OCI-LY3 (cell line): ENCODE measurements at regions not wholly inside any gene's neighbourhood (a gene's known extent, or its start where the extent isn't known, plus 50 kb on each side); places are given as distances from the start of the nearest gene placed in this dataset.
A peak's percentile ranks its signal among the peaks of the same experiment; 100 is the strongest.

Experiments used
- H2AFZ ChIP-seq: fragments of 200-600, 300-600 bp; shearing (Covaris generic); 2 replicates; pipeline ENCODE4 v1.6.0; 2014; ENCODE audit warnings: antibody characterized with exemption, low read depth, low read length
- H3K27ac ChIP-seq: fragments of 200-600, 300-600 bp; sonication (generic); 2 replicates; pipeline ENCODE4 v1.5.1; 2014; ENCODE audit warnings: mild to moderate bottlenecking, low read length, moderate library complexity, mixed read lengths
- H3K27me3 ChIP-seq: fragments of 200-600, 300-600 bp; sonication (generic); 2 replicates; pipeline ENCODE4 v1.6.1; 2014; ENCODE audit warnings: low read depth, low read length, mixed read lengths
- H3K36me3 ChIP-seq: fragments of 200-600, 300-600 bp; sonication (generic); replicated peaks from 2 replicates; pipeline ENCODE3; 2014; ENCODE audit warnings: low read depth, low read length, mixed read lengths
- H3K4me1 ChIP-seq: fragments of 300-600, 200-600 bp; sonication (generic); 2 replicates; pipeline ENCODE4 v1.6.1; 2014; ENCODE audit warnings: low read length, mixed read lengths
- H3K4me2 ChIP-seq: fragments of 200-600, 300-600 bp; sonication (generic); 2 replicates; pipeline ENCODE4 v1.6.1; 2014; ENCODE audit warnings: low read length, mixed read lengths
- H3K4me3 ChIP-seq: fragments of 300-600, 200-600 bp; sonication (generic); 2 replicates; pipeline ENCODE4 v1.5.1; 2014; ENCODE audit warnings: antibody characterized with exemption, mild to moderate bottlenecking, low read length, moderate library complexity
- H3K79me2 ChIP-seq: fragments of 300-600, 200-600 bp; shearing (Covaris generic); 2 replicates; pipeline ENCODE4 v1.6.1; 2014; ENCODE audit warnings: mild to moderate bottlenecking, low read length, mixed read lengths
- H3K9ac ChIP-seq: fragments of 300-600, 200-600 bp; shearing (Covaris generic); 2 replicates; pipeline ENCODE4 v1.6.0; 2014; ENCODE audit warnings: mild to moderate bottlenecking, low read length, moderate library complexity
- H3K9me3 ChIP-seq: fragments of 200-600, 300-600 bp; shearing (Covaris generic); 2 replicates; pipeline ENCODE4 v1.6.1; 2014; ENCODE audit warnings: low read length, mixed read lengths; ENCODE audit not compliant: insufficient read depth
- H4K20me1 ChIP-seq: fragments of 200-600, 300-600 bp; sonication (generic); 2 replicates; pipeline ENCODE4 v1.6.1; 2016; ENCODE audit warnings: low read length, mixed read lengths; ENCODE audit not compliant: insufficient read depth
- EZH2phosphoT487 ChIP-seq: fragments of 200-600 bp; shearing (Covaris generic); IDR thresholded peaks from 2 replicates; pipeline ENCODE4 v1.6.1; 2018; ENCODE audit warnings: antibody characterized with exemption, mixed run types, low read depth
- TF ChIP-seq, protein P1 (sequence below): fragments of 200-600, 300-600 bp; sonication (generic); IDR thresholded peaks from 2 replicates; pipeline ENCODE4 v1.5.1; 2014; ENCODE audit warnings: antibody characterized with exemption, low read length, low read depth

DNA sequence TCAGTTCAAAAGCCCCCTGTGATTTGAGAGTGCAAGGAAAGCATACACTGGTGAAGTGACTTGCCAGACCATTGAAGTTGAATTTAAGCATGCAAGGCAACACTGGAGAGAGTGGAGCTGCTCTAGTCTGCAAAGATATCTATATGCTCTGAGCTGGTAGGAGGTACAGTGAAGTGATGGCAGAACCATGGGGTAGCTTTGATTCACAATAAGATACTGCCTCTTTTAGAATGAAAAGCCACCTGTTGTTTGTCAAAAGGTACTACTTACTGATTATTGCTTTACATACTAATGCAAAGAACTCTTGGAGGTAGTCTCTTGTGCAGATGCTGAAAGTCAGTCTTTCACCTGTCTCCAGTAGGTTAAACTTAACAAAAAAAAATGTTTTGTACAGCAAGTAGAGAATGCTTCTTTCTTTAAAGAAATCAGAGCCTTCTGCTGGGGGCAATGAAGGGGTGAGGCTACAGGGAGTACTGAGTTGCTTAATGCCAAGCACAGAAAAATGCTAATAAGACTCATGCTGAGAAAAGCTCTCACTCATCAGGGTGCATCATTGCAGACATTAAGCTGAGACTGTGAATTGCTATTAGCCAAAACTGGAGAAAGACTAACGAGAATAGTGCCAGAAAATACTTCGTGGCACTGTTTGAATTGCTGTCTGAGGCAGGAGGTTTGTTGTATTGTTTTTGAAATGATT, 1150.5 kb upstream of the TMPRSS15 start:
- TF ChIP-seq EZH2phosphoT487 = no peak
- TF ChIP-seq, protein P1, sequence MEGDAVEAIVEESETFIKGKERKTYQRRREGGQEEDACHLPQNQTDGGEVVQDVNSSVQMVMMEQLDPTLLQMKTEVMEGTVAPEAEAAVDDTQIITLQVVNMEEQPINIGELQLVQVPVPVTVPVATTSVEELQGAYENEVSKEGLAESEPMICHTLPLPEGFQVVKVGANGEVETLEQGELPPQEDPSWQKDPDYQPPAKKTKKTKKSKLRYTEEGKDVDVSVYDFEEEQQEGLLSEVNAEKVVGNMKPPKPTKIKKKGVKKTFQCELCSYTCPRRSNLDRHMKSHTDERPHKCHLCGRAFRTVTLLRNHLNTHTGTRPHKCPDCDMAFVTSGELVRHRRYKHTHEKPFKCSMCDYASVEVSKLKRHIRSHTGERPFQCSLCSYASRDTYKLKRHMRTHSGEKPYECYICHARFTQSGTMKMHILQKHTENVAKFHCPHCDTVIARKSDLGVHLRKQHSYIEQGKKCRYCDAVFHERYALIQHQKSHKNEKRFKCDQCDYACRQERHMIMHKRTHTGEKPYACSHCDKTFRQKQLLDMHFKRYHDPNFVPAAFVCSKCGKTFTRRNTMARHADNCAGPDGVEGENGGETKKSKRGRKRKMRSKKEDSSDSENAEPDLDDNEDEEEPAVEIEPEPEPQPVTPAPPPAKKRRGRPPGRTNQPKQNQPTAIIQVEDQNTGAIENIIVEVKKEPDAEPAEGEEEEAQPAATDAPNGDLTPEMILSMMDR = no peak
- Histone ChIP-seq H3K4me1 (peaks cover 5% of the 10 kb centered on the region; the same call in 1 of the 2 replicates), H3K79me2 (no peaks in the 10 kb centered on the region), H4K20me1 (no peaks in the 10 kb centered on the region), H3K9me3 (no peaks in the 10 kb centered on the region), H3K36me3 (no peaks in the 10 kb centered on the region), H3K4me2 (no peak overlapping the region), H2AFZ (no peak overlapping the region; the same call in 1 of the 2 replicates), H3K4me3 (no peak overlapping the region), H3K9ac (no peak overlapping the region), H3K27me3 (no peaks in the 10 kb centered on the region), H3K27ac (no peak overlapping the region)

DNA sequence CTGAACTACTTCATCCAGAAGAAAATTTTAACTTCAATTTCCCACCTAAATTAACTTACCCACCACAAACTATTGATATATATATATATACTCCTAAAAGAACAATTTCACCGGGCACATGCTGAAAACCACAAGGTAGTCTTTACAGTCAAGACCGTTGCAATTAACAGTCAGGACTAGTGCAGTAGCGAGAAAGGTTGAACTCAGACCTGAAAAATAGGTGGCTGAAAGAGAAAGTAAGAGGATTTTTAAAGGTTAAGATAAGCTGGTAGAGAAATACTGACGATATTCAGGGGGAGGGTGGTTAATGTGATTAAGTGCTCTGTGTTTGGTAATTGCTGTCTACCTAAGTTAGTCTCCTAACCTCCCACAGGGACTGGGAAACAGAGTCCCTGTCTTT, 1153.5 kb upstream of the TMPRSS15 start:
- H3K4me1 ChIP-seq = peaks cover 5% of the 10 kb centered on the region; the same call in 1 of the 2 replicates
- peak overlapping the region; percentile 86 for H2AFZ ChIP-seq
- H3K9ac ChIP-seq = no peak overlapping the region
- H3K9me3 ChIP-seq = no peaks in the 10 kb centered on the region
- H3K27me3 ChIP-seq = no peaks in the 10 kb centered on the region
- H3K27ac ChIP-seq = no peak overlapping the region
- no peaks in the 10 kb centered on the region for H3K79me2 ChIP-seq
- H3K36me3 ChIP-seq = no peaks in the 10 kb centered on the region
- no peak for TF ChIP-seq EZH2phosphoT487
- TF ChIP-seq, protein P1 = no peak
- peak overlapping the region; percentile 43 for H3K4me2 ChIP-seq
- no peaks in the 10 kb centered on the region for H4K20me1 ChIP-seq
- H3K4me3 ChIP-seq = no peak overlapping the region

DNA sequence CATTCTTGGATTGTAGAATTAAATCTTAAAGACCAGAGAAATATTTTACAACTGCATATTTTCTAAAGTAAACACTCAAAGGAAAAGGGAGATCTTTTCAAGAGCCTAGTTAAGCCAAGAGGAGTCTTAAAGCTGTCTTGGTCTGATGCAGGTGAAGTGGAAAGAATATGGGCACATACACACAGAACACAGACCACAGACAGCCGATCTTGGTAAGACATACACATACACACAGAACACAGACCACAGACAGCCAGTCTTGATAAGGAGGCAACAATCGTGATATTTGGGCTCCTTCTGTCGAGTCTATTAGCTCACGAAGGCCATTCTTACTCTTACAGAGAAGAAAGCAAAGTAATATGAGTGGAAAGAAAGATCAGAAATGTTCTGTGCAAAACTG, 1153.9 kb upstream of the TMPRSS15 start:
- no peaks in the 10 kb centered on the region for H3K9me3 ChIP-seq
- H3K36me3 ChIP-seq = no peaks in the 10 kb centered on the region
- H3K27me3 ChIP-seq = no peaks in the 10 kb centered on the region
- TF ChIP-seq, protein P1 = no peak
- no peak for TF ChIP-seq EZH2phosphoT487
- peaks cover 5% of the 10 kb centered on the region; the same call in 1 of the 2 replicates for H3K4me1 ChIP-seq
- H3K79me2 ChIP-seq = no peaks in the 10 kb centered on the region
- no peak overlapping the region for H3K4me3 ChIP-seq
- H2AFZ ChIP-seq = peak overlapping the region; percentile 86
- no peaks in the 10 kb centered on the region for H4K20me1 ChIP-seq
- H3K9ac ChIP-seq = no peak overlapping the region
- H3K4me2 ChIP-seq = peak overlapping the region; percentile 43
- H3K27ac ChIP-seq = no peak overlapping the region

DNA sequence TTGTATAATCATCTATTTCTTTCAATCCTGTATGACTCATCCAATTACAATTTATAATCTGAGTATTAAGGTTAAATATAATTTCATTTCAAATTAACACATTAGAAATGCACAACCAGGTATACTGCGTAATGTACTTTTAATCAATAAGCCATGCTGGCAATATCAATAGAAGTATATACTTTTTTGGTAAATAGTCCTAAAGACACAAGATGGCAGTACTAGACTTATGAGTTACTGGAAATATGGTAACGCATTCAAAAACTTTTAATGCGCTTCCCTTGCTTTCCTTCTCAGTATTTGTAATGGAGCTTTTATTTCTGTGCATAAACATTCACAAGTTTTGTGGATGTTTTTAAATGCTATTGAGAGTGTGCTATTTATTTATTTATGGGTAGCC, 1162.0 kb upstream of the TMPRSS15 start:
- no peaks in the 10 kb centered on the region for H4K20me1 ChIP-seq
- H3K4me3 ChIP-seq = no peak overlapping the region
- no peaks in the 10 kb centered on the region for H3K9me3 ChIP-seq
- no peak overlapping the region for H3K9ac ChIP-seq
- H3K4me1 ChIP-seq = no peaks in the 10 kb centered on the region
- H3K27me3 ChIP-seq = no peaks in the 10 kb centered on the region
- no peak overlapping the region for H2AFZ ChIP-seq
- no peaks in the 10 kb centered on the region for H3K79me2 ChIP-seq
- no peak overlapping the region for H3K27ac ChIP-seq
- H3K36me3 ChIP-seq = no peaks in the 10 kb centered on the region
- no peak overlapping the region for H3K4me2 ChIP-seq
- TF ChIP-seq EZH2phosphoT487 = no peak
- TF ChIP-seq, protein P1 = 0 out of 2 replicates have a peak, but pooled peaks have one; percentile 18
